Lower leg skin (tissue), 4 donors: ENCODE measurements at regions not wholly inside any gene's neighbourhood (a gene's known extent, or its start where the extent isn't known, plus 50 kb on each side); places are given as distances from the start of the nearest gene placed in this dataset.

Experiments used
- DNase-seq, 2 donors: peaks; one replicate each; pipeline ENCODE4 v3.0.0-alpha.2; 2019; ENCODE audit warnings: low spot score in 2 of 2
- H3K4me3 ChIP-seq: fragments of 200-600 bp; sonication (generic); 2 replicates; pipeline ENCODE4 v1.5.1; 2017; ENCODE audit warnings: mild to moderate bottlenecking, low read depth; ENCODE audit not compliant: poor library complexity, severe bottlenecking
- CTCF ChIP-seq, 3 donors: fragments of 450-650 bp; IDR thresholded peaks; one replicate each; pipeline ENCODE4 v1.5.1; 2016; ENCODE audit warnings: antibody characterized with exemption in 3 of 3, mild to moderate bottlenecking in 3 of 3, moderate library complexity in 2 of 3
- POLR2A ChIP-seq, 2 donors: fragments of 450-650 bp; IDR thresholded peaks; one replicate each; pipeline ENCODE4 v1.6.1; 2016 to 2017; ENCODE audit warnings: antibody characterized with exemption in 2 of 2, mild to moderate bottlenecking in 1 of 2, moderate library complexity in 1 of 2
- WGBS, 2 donors: methylation state at CpG; one replicate each; pipeline ENCODE4 v1.1.5; 2018; 5-methylcytosine and 5-hydroxymethylcytosine counted together
- intact Hi-C: fragments of 100-400 bp; cut with DNase I; formaldehyde crosslinking; loops from one replicate; pipeline ENCODE4 v1.15.0; 2023; ENCODE audit warnings: low total_unique reads

DNA sequence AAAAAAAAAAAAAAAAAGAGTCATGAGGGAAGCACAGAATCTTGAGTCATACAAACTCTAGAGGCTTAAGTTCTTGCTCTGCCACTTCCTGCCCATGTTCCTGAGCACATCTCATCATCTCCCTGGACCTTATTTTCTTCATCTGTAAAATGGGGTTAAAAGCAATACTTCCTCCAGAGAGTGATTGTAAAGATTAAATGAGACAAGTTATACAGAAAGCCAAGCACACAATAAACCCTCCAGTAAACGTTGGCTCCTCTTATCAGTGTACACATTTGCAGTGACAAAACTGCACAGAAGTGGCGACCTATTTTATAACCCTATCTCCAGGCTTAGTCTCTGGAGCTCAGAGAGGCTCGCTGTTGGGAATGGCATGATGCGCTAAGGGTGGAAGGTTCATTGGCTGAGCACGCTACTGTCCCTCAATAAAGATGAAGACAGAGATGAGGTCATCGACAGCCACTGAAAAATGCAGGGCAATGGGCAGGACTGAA lies 82.1 kb downstream of the RRAGC start:
- intact Hi-C loops, result no loop called here
- no peak overlapping the region for H3K4me3 ChIP-seq
- WGBS, 2 donors, result 71 to 75% methylated on average over 6 of the region's 6 CpGs
- peak in 1 of 2 donors; percentile 42 for DNase-seq
- TF ChIP-seq POLR2A (IDR thresholded peaks at IDR 0.05), result no peak
- no peak for TF ChIP-seq CTCF (IDR thresholded peaks at IDR 0.05)

DNA sequence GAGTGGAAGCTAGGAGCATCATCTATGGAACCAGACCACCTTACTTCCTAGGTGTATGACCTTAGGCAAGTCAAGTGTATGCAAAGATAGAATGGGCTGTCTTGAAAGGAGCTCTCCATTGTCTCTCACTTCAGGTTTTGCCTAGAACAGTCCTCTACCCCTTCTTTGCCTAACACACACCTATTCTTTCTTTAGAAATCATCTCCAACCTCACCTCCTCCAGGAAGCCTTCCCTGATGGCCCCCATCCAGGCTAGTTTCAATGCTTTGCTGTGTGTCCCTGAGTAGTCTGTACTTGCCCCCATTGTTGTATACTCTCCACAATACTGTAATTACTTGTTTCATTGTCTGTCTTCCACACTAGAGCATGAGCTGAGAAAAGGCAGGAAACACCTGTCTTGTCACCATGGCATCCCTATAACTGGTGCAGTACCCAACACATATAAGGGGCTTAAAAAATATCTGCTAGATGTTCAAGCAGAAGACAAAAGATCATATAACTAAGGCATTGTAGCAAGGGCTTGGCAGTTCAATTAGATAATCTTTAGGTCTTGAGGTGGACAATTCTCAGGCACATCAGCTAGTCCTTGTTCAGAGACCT lies 83.0 kb downstream of the RRAGC start:
- intact Hi-C loops, result no loop called here

DNA sequence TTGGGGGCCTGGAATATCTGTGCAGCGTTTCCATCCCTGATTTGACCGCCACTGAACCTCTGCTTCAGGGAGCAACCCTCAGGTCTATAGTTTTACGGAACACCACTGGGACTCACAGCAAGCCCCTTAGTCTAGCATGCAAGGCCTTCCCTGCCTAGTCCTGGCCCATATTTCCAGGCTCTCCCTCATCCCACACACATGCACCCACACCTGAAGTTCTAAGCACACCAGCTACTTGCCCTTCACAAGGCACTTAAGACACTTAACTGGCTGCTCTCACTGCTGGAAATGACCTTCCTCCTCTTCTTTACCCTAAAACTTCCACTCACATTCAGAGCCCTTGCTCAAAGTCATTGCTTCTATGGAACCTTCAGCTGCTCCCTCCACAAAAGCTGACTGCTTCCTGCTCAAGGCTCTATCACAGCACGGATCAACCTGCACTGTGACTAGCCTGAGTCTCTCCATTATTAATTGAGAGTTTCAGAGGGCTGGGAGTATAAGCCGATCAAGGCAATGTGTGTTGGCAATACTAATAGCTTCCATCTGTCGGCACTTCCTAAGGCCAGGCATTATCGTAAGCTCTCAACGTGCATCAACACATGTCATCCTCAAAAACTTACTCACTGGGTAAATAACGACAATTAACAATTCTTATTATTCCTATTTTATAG lies 84.3 kb downstream of the RRAGC start:
- intact Hi-C loops, result no loop called here
- no peak overlapping the region for H3K4me3 ChIP-seq
- peak in 1 of 2 donors; percentile 10 for DNase-seq
- no peak for TF ChIP-seq POLR2A (IDR thresholded peaks at IDR 0.05)
- TF ChIP-seq CTCF (IDR thresholded peaks at IDR 0.05), result no peak
- WGBS, 2 donors, result 60 to 77% methylated on average over 9 of the region's 9 CpGs

More for the DNA sequence above, 83.0 kb downstream of the RRAGC start:
- peak in 1 of 2 donors; percentile 8 for DNase-seq
- TF ChIP-seq POLR2A (IDR thresholded peaks at IDR 0.05) (no peak), CTCF (IDR thresholded peaks at IDR 0.05) (no peak)
- H3K4me3 ChIP-seq, result no peak overlapping the region

DNA sequence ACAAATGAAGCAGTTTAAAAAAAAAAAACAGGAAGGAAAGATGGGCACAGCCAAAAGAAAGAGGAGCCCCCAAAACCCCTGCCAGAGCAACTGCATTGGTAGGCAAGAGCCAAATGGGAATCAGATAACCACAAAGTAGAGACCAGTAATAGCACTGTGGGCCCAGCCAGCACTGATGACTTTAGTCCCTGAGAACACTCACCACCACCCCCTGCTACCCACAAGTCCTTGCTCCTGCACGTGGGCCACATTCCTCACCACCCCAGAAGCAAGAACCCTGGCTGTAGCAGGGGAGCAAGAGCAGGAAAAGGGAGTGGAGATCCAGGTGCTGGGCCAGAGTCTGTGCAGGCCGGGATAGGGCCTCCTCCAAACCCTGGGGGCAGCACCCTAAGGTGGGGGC lies 86.1 kb downstream of the RRAGC start:
- WGBS, 2 donors, result 58 to 80% methylated on average over 2 of the region's 2 CpGs
- no peak overlapping the region for H3K4me3 ChIP-seq
- peak in 1 of 2 donors; percentile 60 for DNase-seq
- intact Hi-C loops, result no loop called here
- no peak for TF ChIP-seq CTCF (IDR thresholded peaks at IDR 0.05)
- TF ChIP-seq POLR2A (IDR thresholded peaks at IDR 0.05), result no peak

GRCh38 chr1:38772953-38773352 lies 86.6 kb downstream of the RRAGC start:
- WGBS, 2 donors, result 85 to 90% methylated on average over 3 of the region's 3 CpGs
- DNase-seq, result no peak
- TF ChIP-seq CTCF (IDR thresholded peaks at IDR 0.05) (no peak), POLR2A (IDR thresholded peaks at IDR 0.05) (no peak)
- intact Hi-C loops, result no loop called here
- no peak overlapping the region for H3K4me3 ChIP-seq
